ENCODE measurements at regions not wholly inside any gene's neighbourhood (a gene's known extent, or its start where the extent isn't known, plus 50 kb on each side); places are given as distances from the start of the nearest gene placed in this dataset.

- in situ Hi-C loops (cut with HindIII; ENCODE audit: low sequenced_read_pairs): no loop called here
- TF ChIP-seq CTCF (IDR thresholded peaks at IDR 0.05; ENCODE audit: low read depth, low read length): no peak
- DNase-seq (ENCODE audit: low read depth, low spot score): no peak
- H3K4me3 ChIP-seq (ENCODE audit: low read depth, low read length): no peak overlapping the region
Measured at GRCh38 chr21:32894321-32894720, 122.8 kb upstream of the PAXBP1 start.

- in situ Hi-C loops (cut with HindIII; ENCODE audit: low sequenced_read_pairs): no loop called here
- TF ChIP-seq CTCF (IDR thresholded peaks at IDR 0.05; ENCODE audit: low read depth, low read length): no peak
- no peak overlapping the region for H3K4me3 ChIP-seq (ENCODE audit: low read depth, low read length)
- DNase-seq (ENCODE audit: low read depth, low spot score): no peak
Measured at GRCh38 chr21:32900814-32901213, 124.9 kb upstream of the OLIG2 start.

- DNase-seq (ENCODE audit: low read depth, low spot score): no peak
- in situ Hi-C loops (cut with HindIII; ENCODE audit: low sequenced_read_pairs): no loop called here
- no peak for TF ChIP-seq CTCF (IDR thresholded peaks at IDR 0.05; ENCODE audit: low read depth, low read length)
- H3K4me3 ChIP-seq (ENCODE audit: low read depth, low read length): no peak overlapping the region
Measured at GRCh38 chr21:32907521-32907920, 118.2 kb upstream of the OLIG2 start.

GRCh38 chr21:32908534-32908933 lies 117.2 kb upstream of the OLIG2 start:
- no peak for TF ChIP-seq CTCF (IDR thresholded peaks at IDR 0.05; ENCODE audit: low read depth, low read length)
- no peak overlapping the region for H3K4me3 ChIP-seq (ENCODE audit: low read depth, low read length)
- in situ Hi-C loops (cut with HindIII; ENCODE audit: low sequenced_read_pairs): no loop called here
- DNase-seq (ENCODE audit: low read depth, low spot score): no peak

- no peak for TF ChIP-seq CTCF (IDR thresholded peaks at IDR 0.05; ENCODE audit: low read depth, low read length)
- in situ Hi-C loops (cut with HindIII; ENCODE audit: low sequenced_read_pairs): no loop called here
Measured at GRCh38 chr21:32909393-32909792, 116.3 kb upstream of the OLIG2 start.

GRCh38 chr21:32914424-32915039 lies 111.2 kb upstream of the OLIG2 start:
- no peak overlapping the region for H3K4me3 ChIP-seq (ENCODE audit: low read depth, low read length)
- in situ Hi-C loops (cut with HindIII; ENCODE audit: low sequenced_read_pairs): no loop called here
- no peak for TF ChIP-seq CTCF (IDR thresholded peaks at IDR 0.05; ENCODE audit: low read depth, low read length)
- DNase-seq (ENCODE audit: low read depth, low spot score): no peak

More at GRCh38 chr21:32909393-32909792, 116.3 kb upstream of the OLIG2 start:
- DNase-seq (ENCODE audit: low read depth, low spot score): no peak
- H3K4me3 ChIP-seq (ENCODE audit: low read depth, low read length): no peak overlapping the region
